H1 (cell line): ENCODE measurements at regions not wholly inside any gene's neighbourhood (a gene's known extent, or its start where the extent isn't known, plus 50 kb on each side); places are given as distances from the start of the nearest gene placed in this dataset.

Experiments used
- PHF8 ChIP-seq: fragments of 200-600 bp; sonication (generic); conservative IDR thresholded peaks from 2 replicates; pipeline ENCODE4 v1.7.1; 2012; ENCODE audit warnings: low read depth, mild to moderate bottlenecking, inconsistent platforms, low read length, moderate library complexity
- SRF ChIP-seq: IDR thresholded peaks from 2 replicates; pipeline ENCODE4 v1.6.1; 2011; ENCODE audit warnings: mild to moderate bottlenecking, low read depth, low read length, moderate library complexity
- YY1 ChIP-seq: IDR thresholded peaks from 2 replicates; pipeline ENCODE4 v1.6.1; 2011; ENCODE audit warnings: low read depth, mild to moderate bottlenecking, low read length
- ZNF274 ChIP-seq: IDR thresholded peaks from 2 replicates; pipeline ENCODE4 v1.7.0; 2012; ENCODE audit warnings: low read length, borderline replicate concordance; ENCODE audit errors: extremely low read depth

DNA sequence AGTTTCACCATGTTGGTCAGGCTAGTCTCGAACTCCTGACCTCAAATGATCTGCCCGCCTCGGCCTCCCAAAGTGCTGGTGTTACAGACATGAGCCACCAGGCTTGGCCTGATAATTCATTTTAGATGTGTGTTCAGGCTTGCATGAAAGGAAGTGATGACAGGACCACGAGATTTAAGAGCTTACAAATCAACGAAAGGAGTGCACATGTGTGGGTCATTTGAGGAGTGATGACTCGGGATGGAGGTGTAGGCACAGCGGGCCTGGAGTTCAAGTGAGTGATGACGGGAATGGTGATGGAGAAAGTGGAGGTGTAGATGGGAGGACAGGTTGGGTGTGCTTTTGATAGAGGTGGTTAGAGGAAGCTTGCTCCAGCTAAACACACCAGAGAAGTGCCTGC lies 742.4 kb downstream of the GALR1 start (continued):
- TF ChIP-seq SRF (no peak), PHF8 (no peak), ZNF274 (no peak), YY1 (no peak)
